ENCODE measurements at regions not wholly inside any gene's neighbourhood (a gene's known extent, or its start where the extent isn't known, plus 50 kb on each side); places are given as distances from the start of the nearest gene placed in this dataset.

DNA sequence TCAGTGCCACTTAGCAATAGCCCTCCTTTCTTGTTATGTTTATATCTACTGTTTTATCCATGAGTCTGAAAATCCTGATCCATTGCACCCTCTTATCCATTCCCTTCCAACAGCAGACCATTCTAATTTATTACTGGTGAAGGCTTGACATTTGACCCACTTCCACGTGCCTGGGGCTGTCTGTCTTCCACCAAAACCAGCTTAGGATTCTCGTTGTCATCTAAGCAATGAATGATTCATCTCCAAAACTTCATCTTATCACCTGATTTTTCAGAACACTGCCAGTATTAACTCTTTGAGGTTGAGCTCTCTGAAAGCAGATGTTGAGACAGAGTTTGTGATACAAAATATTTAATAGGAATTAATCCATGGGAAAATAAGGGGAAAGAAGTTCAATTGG, 277.8 kb upstream of the FBXL7 start:
- H3K36me3 ChIP-seq (ENCODE audit: low read depth, low read length) = no peaks in the 10 kb centered on the region
- H3K9me3 ChIP-seq (ENCODE audit: low read length) = no peaks in the 10 kb centered on the region
- H3K9me2 ChIP-seq (replicated peaks; ENCODE audit: low read length) = no peaks in the 10 kb centered on the region
- no peaks in the 10 kb centered on the region for H4K20me1 ChIP-seq (ENCODE audit: low read length)
- ATAC-seq (no peak), DNase-seq (no peak)
- POLR2A ChIA-PET (ENCODE audit: unreplicated experiment) = no interaction called here
- no peak overlapping the region for H3K4me3 ChIP-seq (ENCODE audit: low read length)
- no peak overlapping the region for H2AFZ ChIP-seq (ENCODE audit: low read length)
- H3F3A ChIP-seq (ENCODE audit: low read length, unreplicated experiment) = no peaks in the 10 kb centered on the region
- H3K27me3 ChIP-seq (ENCODE audit: low read length) = no peaks in the 10 kb centered on the region
- CTCF ChIA-PET = no interaction called here
- H3K9ac ChIP-seq (ENCODE audit: low read length) = no peak overlapping the region
- no peaks in the 10 kb centered on the region for H3K79me2 ChIP-seq (ENCODE audit: low read length)
- no TSS peak for BruUV-seq (replicated peaks)
- H3K4me2 ChIP-seq (ENCODE audit: low read length) = no peak overlapping the region
- intact Hi-C loops (cut with micrococcal nuclease) = no loop called here
- H3K27ac ChIP-seq (ENCODE audit: low read length) = no peak overlapping the region
- H3K4me1 ChIP-seq (ENCODE audit: insufficient read depth, low read length) = no peaks in the 10 kb centered on the region
- no peak for TF ChIP-seq EZH2phosphoT487 (IDR thresholded peaks at IDR 0.05; ENCODE audit: borderline replicate concordance, low read length)
- no peak for TF ChIP-seq EZH2 (IDR thresholded peaks at IDR 0.05; ENCODE audit: low read length, unreplicated experiment)
- TF ChIP-seq, protein P1, sequence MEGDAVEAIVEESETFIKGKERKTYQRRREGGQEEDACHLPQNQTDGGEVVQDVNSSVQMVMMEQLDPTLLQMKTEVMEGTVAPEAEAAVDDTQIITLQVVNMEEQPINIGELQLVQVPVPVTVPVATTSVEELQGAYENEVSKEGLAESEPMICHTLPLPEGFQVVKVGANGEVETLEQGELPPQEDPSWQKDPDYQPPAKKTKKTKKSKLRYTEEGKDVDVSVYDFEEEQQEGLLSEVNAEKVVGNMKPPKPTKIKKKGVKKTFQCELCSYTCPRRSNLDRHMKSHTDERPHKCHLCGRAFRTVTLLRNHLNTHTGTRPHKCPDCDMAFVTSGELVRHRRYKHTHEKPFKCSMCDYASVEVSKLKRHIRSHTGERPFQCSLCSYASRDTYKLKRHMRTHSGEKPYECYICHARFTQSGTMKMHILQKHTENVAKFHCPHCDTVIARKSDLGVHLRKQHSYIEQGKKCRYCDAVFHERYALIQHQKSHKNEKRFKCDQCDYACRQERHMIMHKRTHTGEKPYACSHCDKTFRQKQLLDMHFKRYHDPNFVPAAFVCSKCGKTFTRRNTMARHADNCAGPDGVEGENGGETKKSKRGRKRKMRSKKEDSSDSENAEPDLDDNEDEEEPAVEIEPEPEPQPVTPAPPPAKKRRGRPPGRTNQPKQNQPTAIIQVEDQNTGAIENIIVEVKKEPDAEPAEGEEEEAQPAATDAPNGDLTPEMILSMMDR (conservative IDR thresholded peaks at IDR 0.05; ENCODE audit: low read depth, low read length) = no peak

GRCh38 chr5:15220642-15221173, 279.3 kb upstream of the FBXL7 start:
- no peak for DNase-seq
- ChIA-PET POLR2A (ENCODE audit: unreplicated experiment) (no interaction called here), CTCF (no interaction called here)
- H3F3A ChIP-seq (ENCODE audit: low read length, unreplicated experiment) = no peaks in the 10 kb centered on the region
- H3K4me2 ChIP-seq (ENCODE audit: low read length) = no peak overlapping the region
- H4K20me1 ChIP-seq (ENCODE audit: low read length) = no peaks in the 10 kb centered on the region
- H3K9ac ChIP-seq (ENCODE audit: low read length) = no peak overlapping the region
- no peak overlapping the region for H3K4me3 ChIP-seq (ENCODE audit: low read length)
- no peaks in the 10 kb centered on the region for H3K9me3 ChIP-seq (ENCODE audit: low read length)
- H3K9me2 ChIP-seq (replicated peaks; ENCODE audit: low read length) = no peaks in the 10 kb centered on the region
- ATAC-seq = no peak
- no peak overlapping the region for H2AFZ ChIP-seq (ENCODE audit: low read length)
- no peaks in the 10 kb centered on the region for H3K4me1 ChIP-seq (ENCODE audit: insufficient read depth, low read length)
- TF ChIP-seq, protein P1 (conservative IDR thresholded peaks at IDR 0.05; ENCODE audit: low read depth, low read length) = no peak
- TF ChIP-seq EZH2 (IDR thresholded peaks at IDR 0.05; ENCODE audit: low read length, unreplicated experiment) = no peak
- TF ChIP-seq EZH2phosphoT487 (IDR thresholded peaks at IDR 0.05; ENCODE audit: borderline replicate concordance, low read length) = no peak
- no peak overlapping the region for H3K27ac ChIP-seq (ENCODE audit: low read length)
- BruUV-seq (replicated peaks) = no TSS peak
- H3K27me3 ChIP-seq (ENCODE audit: low read length) = no peaks in the 10 kb centered on the region
- intact Hi-C loops (cut with micrococcal nuclease) = no loop called here
- no peaks in the 10 kb centered on the region for H3K79me2 ChIP-seq (ENCODE audit: low read length)
- H3K36me3 ChIP-seq (ENCODE audit: low read depth, low read length) = no peaks in the 10 kb centered on the region

GRCh38 chr5:15215056-15215455, 284.9 kb upstream of the FBXL7 start:
- Histone ChIP-seq H3K4me1 (ENCODE audit: insufficient read depth, low read length) (no peaks in the 10 kb centered on the region), H3K27me3 (ENCODE audit: low read length) (no peaks in the 10 kb centered on the region), H3K9me3 (ENCODE audit: low read length) (no peaks in the 10 kb centered on the region; the same call in 1 of the 2 replicates), H3K4me2 (ENCODE audit: low read length) (no peak overlapping the region), H2AFZ (ENCODE audit: low read length) (no peak overlapping the region), H3K27ac (ENCODE audit: low read length) (no peak overlapping the region), H3K79me2 (ENCODE audit: low read length) (no peaks in the 10 kb centered on the region), H3K9ac (ENCODE audit: low read length) (no peak overlapping the region), H3F3A (ENCODE audit: low read length, unreplicated experiment) (no peaks in the 10 kb centered on the region), H3K9me2 (replicated peaks; ENCODE audit: low read length) (no peaks in the 10 kb centered on the region), H3K36me3 (ENCODE audit: low read depth, low read length) (no peaks in the 10 kb centered on the region), H4K20me1 (ENCODE audit: low read length) (no peaks in the 10 kb centered on the region), H3K4me3 (ENCODE audit: low read length) (no peak overlapping the region)
- ATAC-seq (no peak), DNase-seq (no peak)
- POLR2A ChIA-PET (ENCODE audit: unreplicated experiment) = no interaction called here
- intact Hi-C loops (cut with micrococcal nuclease) = no loop called here
- BruUV-seq (replicated peaks) = no TSS peak
- CTCF ChIA-PET = no interaction called here
- TF ChIP-seq EZH2phosphoT487 (IDR thresholded peaks at IDR 0.05; ENCODE audit: borderline replicate concordance, low read length) (no peak), EZH2 (IDR thresholded peaks at IDR 0.05; ENCODE audit: low read length, unreplicated experiment) (no peak)
- TF ChIP-seq, protein P1 (conservative IDR thresholded peaks at IDR 0.05; ENCODE audit: low read depth, low read length) = no peak

Measured in PC-3 (cell line).